Fibroblast of gingiva (primary cell): ENCODE measurements at regions not wholly inside any gene's neighbourhood (a gene's known extent, or its start where the extent isn't known, plus 50 kb on each side); places are given as distances from the start of the nearest gene placed in this dataset.
A peak's percentile ranks its signal among the peaks of the same experiment; 100 is the strongest.

ENCODE experiments used
- DNase-seq: peaks from one replicate; pipeline ENCODE4 v3.0.0-alpha.2; 2011; ENCODE audit warnings: low read depth

DNA sequence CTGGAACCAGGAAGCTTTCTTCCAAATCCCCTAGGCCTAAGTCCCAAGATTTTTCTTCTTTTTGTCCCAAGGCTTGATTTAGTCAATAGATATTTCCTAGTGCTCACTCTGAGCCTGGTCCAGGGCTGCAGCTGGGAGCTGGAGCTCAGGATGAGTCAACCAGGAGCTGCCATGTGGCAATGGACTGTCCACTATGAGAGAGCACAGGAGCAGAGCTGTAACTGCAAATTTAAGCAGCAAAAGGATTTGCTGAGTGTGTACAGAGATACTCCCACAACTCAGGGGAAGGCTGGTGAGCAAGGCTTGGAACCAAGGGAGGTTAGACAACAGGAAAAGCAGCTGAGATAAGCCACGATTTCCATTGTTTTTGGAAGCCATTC, 92.1 kb upstream of the CXCL12 start:
- DNase-seq: peak; percentile 50

DNA sequence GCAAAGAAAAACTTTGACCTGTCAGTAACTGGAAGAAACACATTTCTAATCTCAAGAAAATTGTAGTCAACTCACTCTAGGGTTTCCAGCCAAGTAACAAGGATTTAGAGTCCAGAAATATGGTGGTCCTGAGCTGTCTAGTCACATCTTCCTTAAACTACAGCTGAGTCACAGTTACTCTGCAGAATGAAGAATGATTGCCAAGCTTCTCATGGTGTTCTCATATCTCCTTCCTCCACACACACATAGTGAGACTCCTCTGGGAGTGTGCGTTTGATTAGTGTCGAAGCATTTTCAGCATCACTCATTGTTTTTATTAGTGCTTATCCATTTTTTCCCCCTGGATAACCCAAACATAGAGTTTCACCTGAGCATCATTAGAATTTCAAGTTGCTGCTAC, 93.1 kb upstream of the CXCL12 start:
- DNase-seq: peak; percentile 26

GRCh38 chr10:44478876-44479705, 94.2 kb upstream of the CXCL12 start:
- DNase-seq: no peak

DNA sequence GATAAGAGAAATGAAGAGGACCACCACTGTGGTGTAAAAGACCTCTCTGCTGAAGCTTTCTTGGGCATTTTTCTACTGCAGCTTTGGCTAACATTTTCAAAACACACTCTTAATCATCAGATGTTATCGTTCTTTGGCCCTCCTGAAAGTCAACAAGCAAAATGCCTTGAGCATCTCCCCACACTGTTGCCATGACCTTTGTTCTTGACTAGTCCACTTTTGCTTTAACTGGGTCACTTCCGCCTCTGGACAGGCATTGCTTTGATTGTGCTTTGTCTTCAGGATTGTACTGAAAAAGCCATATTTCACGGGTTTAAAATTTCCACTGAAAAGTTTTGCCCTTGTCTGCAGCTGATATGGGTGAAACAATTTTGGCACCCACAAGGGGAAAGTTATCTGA, 107.8 kb upstream of the CXCL12 start:
- DNase-seq: no peak

- DNase-seq: no peak
Measured at GRCh38 chr10:44498222-44498621, 113.3 kb upstream of the CXCL12 start.

DNA sequence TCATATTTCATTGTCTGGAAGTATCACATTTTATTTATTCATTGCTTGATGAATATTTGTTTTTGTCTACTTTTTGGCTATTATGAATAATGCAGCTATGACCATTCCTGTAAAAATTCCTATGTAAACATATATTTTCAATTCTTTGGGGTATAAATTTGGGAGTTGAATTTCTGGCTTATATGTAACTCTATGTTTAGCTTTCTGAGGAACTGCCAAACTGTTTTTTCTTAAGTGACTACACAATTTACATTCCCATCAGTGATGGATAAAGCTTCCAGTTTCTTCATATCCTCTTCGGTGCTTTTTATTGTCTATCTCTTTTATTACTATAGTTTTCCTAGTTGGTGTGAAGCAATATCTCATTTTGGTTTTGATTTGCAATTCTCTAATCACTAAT, 115.6 kb upstream of the CXCL12 start:
- DNase-seq: no peak

DNA sequence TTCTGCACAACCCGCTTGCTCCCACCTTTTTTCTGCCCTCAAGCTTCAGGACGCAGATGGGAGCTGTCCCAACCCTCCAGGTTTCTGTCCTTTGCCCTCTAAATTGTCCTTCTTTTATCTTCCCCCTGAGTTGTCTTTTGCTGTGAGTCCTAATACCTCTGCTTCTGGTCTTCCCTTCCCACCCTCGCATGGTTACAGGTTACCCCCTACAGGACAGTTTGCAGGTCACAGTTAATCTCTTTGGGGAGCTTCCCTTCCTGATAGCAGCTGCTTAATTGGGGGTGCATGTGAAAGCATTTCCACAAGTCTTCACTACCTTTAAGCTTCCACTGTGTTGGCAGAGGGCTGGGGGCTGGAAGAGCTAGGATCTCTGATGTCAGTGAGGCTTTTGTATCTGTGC, 121.5 kb upstream of the CXCL12 start:
- no peak for DNase-seq

- no peak for DNase-seq
Measured at GRCh38 chr10:44510379-44511115, 125.7 kb upstream of the CXCL12 start.

DNA sequence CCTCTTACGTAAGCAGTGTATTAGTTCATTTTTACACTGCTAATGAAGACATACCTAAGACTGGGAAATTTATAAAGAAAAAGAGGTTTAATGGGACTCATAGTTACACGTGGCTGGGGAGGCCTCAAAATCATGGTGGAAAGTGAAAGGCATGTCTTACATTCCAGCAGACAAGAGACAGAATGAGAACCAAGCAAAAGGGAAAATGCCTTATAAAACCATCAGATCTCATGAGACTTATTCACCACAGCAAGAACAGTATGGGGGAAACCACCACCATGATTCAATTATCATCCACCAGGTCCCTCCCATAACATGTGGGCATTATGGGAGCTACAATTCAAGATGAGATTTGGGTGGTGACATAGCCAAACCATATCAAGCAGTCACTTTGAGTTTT, 126.3 kb upstream of the CXCL12 start:
- DNase-seq: no peak

GRCh38 chr10:44511601-44512000, 126.7 kb upstream of the CXCL12 start:
- DNase-seq: no peak

- no peak for DNase-seq
Measured at GRCh38 chr10:44512431-44513022, 127.6 kb upstream of the CXCL12 start.

DNA sequence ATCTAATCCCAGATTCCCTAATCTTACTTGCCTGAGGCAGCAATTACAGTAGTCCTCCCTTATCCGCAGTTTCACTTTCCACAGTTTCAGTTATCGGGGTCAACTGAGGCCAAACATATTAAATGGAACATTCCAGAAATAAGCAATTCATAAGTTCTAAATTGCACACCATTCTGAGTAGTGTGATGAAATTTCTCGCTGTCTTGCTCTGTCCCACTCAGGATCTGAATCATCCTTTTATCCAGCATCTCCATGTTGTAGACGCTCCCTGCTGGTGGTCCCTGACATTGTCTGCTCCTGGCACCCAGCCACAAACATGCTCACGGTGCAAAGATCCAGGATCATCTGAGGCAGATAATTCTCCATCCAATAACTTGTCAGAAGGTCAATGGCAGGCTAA, 128.7 kb upstream of the CXCL12 start:
- peak; percentile 64 for DNase-seq

- no peak for DNase-seq
Measured at GRCh38 chr10:44516891-44517290, 132.0 kb upstream of the CXCL12 start.

- DNase-seq: no peak
Measured at GRCh38 chr10:44517635-44518034, 132.7 kb upstream of the CXCL12 start.

GRCh38 chr10:44519361-44519760, 134.5 kb upstream of the CXCL12 start:
- DNase-seq: no peak

- no peak for DNase-seq
Measured at GRCh38 chr10:44520651-44521050, 135.8 kb upstream of the CXCL12 start.

DNA sequence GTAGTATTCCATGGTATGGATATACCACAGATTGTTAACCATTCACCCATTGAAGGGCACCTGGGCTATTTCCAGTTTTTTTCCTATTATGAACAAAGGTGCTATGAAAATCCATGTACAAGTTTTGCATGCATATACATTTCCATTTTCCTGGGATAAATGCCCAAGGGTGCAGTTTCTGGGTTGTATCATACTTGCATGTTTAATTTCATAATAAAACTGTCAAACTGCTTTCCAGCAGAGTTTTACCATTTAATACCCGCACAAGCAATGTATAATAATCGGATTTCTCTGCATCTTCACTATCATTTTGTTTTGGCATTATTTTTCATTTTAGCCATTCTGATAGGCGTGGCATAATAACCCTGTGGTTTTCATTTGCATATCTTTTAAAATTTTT, 154.3 kb upstream of the CXCL12 start:
- DNase-seq: no peak

DNA sequence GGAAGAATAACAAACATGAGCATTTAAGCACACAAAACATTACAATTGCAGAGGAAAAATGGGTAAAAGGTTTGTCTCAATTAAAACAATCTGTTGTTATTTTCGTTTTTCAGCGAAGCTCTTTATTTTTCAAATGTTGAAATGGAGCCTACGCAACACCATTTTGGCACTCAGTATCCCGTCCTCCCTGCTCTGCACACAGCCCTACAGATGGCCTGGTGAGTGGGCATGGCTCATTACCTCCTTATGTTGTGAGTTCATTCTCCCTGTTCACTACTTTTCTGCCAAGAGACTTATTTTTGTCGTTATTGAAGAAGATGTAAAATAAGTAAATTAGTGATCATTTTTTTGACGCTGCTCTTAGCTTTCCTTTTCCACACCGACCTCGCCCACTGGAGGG, 167.8 kb upstream of the CXCL12 start:
- peak; percentile 86 for DNase-seq

DNA sequence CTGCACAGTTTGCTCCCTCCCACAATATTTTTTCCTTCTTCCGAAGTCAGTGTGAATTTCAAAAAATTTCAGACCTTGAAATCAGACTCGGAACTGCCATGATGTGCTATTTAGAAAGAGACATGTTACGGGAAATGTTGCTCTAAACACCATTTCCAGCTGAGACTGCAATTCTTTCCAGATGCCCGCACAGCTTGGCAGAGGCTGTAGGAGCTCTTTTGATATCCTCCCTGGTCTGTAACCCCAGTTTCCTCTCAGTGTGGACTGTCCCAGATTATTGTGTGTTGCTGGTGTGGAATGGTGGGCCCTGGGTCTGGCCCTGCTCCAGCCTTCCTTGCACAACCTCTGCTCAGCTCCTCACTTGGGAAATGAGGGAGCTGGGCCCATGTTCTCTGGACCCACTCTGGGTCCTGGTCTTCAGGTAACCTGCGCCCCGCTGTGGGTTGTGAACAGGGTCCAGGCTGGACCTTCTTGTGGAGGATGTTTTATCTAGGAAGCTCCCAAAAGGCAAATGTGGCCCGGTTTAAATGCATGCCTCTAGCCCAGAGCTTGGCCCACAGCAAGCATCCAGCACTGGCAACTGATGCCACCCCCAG, 172.8 kb upstream of the CXCL12 start:
- peak; percentile 84 for DNase-seq

- no peak for DNase-seq
Measured at GRCh38 chr10:44558521-44558920, 173.6 kb upstream of the CXCL12 start.

GRCh38 chr10:44564361-44564760, 179.5 kb upstream of the CXCL12 start:
- no peak for DNase-seq

DNA sequence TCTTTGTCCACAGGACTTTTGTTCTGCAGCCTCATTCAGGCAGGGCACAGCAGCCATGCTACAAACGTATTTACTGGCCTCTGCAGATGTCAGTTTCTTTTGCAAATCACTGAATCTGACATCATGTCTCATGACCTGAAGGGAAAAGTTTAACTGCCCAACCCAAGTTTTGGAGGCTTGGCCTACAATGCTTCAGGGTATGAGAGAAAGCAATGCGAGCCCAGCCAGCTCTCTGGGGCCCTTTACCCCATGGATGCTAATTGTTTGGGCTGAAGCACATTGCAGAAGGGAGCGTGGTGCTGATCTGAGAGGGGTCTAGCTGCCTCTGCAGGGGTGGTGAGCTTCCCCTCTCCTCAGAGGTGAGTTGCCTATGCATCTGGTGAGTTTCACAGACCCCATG, 179.9 kb upstream of the CXCL12 start:
- no peak for DNase-seq

- no peak for DNase-seq
Measured at GRCh38 chr10:44566786-44567185, 181.9 kb upstream of the CXCL12 start.
